RWPE2 (cell line): ENCODE measurements at regions not wholly inside any gene's neighbourhood (a gene's known extent, or its start where the extent isn't known, plus 50 kb on each side); places are given as distances from the start of the nearest gene placed in this dataset.

Source experiments
- ATAC-seq: fragments of 200-7000 bp; cut with Tn5 transposase; 3 replicates; pipeline ENCODE4 v1.9.1; 2021; ENCODE audit warnings: low read depth
- DNase-seq: peaks from one replicate; pipeline ENCODE4 v3.0.0-alpha.2; 2020; ENCODE audit warnings: low spot score
- H3K27ac ChIP-seq: fragments of 450-650 bp; 2 replicates; pipeline ENCODE4 v1.5.1; 2017; ENCODE audit warnings: mild to moderate bottlenecking; ENCODE audit not compliant: poor library complexity, severe bottlenecking
- H3K27me3 ChIP-seq: fragments of 250-450 bp; sonication (Bioruptor Pico); 2 replicates; pipeline ENCODE4 v1.5.1; 2021; ENCODE audit warnings: mild to moderate bottlenecking, moderate library complexity; ENCODE audit not compliant: insufficient read depth, poor library complexity, severe bottlenecking
- H3K36me3 ChIP-seq: fragments of 250-450 bp; sonication (Bioruptor Pico); 2 replicates; pipeline ENCODE4 v1.5.1; 2020; ENCODE audit warnings: low read depth, mild to moderate bottlenecking, moderate library complexity
- H3K4me1 ChIP-seq: fragments of 250-450 bp; sonication (Bioruptor Pico); 2 replicates; pipeline ENCODE4 v1.5.1; 2021; ENCODE audit warnings: mild to moderate bottlenecking, moderate library complexity; ENCODE audit not compliant: insufficient read depth, poor library complexity, severe bottlenecking
- H3K4me3 ChIP-seq: fragments of 250-450 bp; sonication (Bioruptor Pico); 2 replicates; pipeline ENCODE4 v1.5.1; 2021; ENCODE audit warnings: mild to moderate bottlenecking, moderate library complexity; ENCODE audit not compliant: severe bottlenecking
- H3K9me3 ChIP-seq: fragments of 250-450 bp; sonication (Bioruptor Pico); 2 replicates; pipeline ENCODE4 v1.5.1; 2021; ENCODE audit warnings: mild to moderate bottlenecking, moderate library complexity; ENCODE audit not compliant: severe bottlenecking
- CTCF ChIP-seq: fragments of 450-650 bp; IDR thresholded peaks from one replicate; pipeline ENCODE4 v1.5.1; 2017; ENCODE audit warnings: mild to moderate bottlenecking, moderate library complexity; ENCODE audit not compliant: poor library complexity, severe bottlenecking

- Histone ChIP-seq H3K36me3 (no peaks in the 10 kb centered on the region), H3K27ac (no peak overlapping the region), H3K9me3 (no peaks in the 10 kb centered on the region), H3K4me3 (no peak overlapping the region), H3K27me3 (no peaks in the 10 kb centered on the region), H3K4me1 (no peaks in the 10 kb centered on the region)
- DNase-seq (no peak), ATAC-seq (no peak)
- no peak for TF ChIP-seq CTCF
These were observed 2258.6 kb upstream of the ACO1 start for GRCh38 chr9:30125881-30126280.

GRCh38 chr9:30127371-30127770, 2257.1 kb upstream of the ACO1 start:
- ATAC-seq (no peak), DNase-seq (no peak)
- no peaks in the 10 kb centered on the region for H3K36me3 ChIP-seq
- no peak for TF ChIP-seq CTCF
- no peak overlapping the region for H3K4me3 ChIP-seq
- no peaks in the 10 kb centered on the region for H3K27me3 ChIP-seq
- H3K9me3 ChIP-seq: no peaks in the 10 kb centered on the region
- no peak overlapping the region for H3K27ac ChIP-seq
- H3K4me1 ChIP-seq: no peaks in the 10 kb centered on the region

- DNase-seq (no peak), ATAC-seq (no peak)
- no peaks in the 10 kb centered on the region for H3K36me3 ChIP-seq
- H3K27ac ChIP-seq: no peak overlapping the region
- no peak overlapping the region for H3K4me3 ChIP-seq
- no peaks in the 10 kb centered on the region for H3K27me3 ChIP-seq
- no peaks in the 10 kb centered on the region for H3K9me3 ChIP-seq
- H3K4me1 ChIP-seq: no peaks in the 10 kb centered on the region
- no peak for TF ChIP-seq CTCF
These were observed 2244.0 kb upstream of the ACO1 start for GRCh38 chr9:30140407-30140806.

GRCh38 chr9:30160570-30160969, 2223.9 kb upstream of the ACO1 start:
- Histone ChIP-seq H3K27ac (no peak overlapping the region), H3K27me3 (no peaks in the 10 kb centered on the region), H3K9me3 (no peaks in the 10 kb centered on the region), H3K4me3 (no peak overlapping the region), H3K36me3 (no peaks in the 10 kb centered on the region), H3K4me1 (no peaks in the 10 kb centered on the region)
- DNase-seq (no peak), ATAC-seq (no peak)
- no peak for TF ChIP-seq CTCF

- Histone ChIP-seq H3K27me3 (no peaks in the 10 kb centered on the region), H3K4me1 (no peaks in the 10 kb centered on the region), H3K9me3 (no peaks in the 10 kb centered on the region), H3K27ac (no peak overlapping the region), H3K36me3 (no peaks in the 10 kb centered on the region), H3K4me3 (no peak overlapping the region)
- no peak for TF ChIP-seq CTCF
- DNase-seq: no peak
- no peak for ATAC-seq
These were observed 2212.2 kb upstream of the ACO1 start for GRCh38 chr9:30172206-30172605.
